SK-N-SH (cell line): ENCODE measurements at regions not wholly inside any gene's neighbourhood (a gene's known extent, or its start where the extent isn't known, plus 50 kb on each side); places are given as distances from the start of the nearest gene placed in this dataset.
"Not testable (repeated sequence)": the region's sequence is repeated elsewhere in the genome, so short reads cannot be mapped to it uniquely, and the experiment has no call there.

ENCODE experiments used
- CTCF ChIA-PET: fragments of 300-600, 350-600 bp; formaldehyde crosslinking; extraction: SDS; loops from one replicate; lab custom pipeline; 2021; lab: Yijun Ruan, JAX
- POLR2A ChIA-PET: fragments of 350-600 bp; sonication (Branson Sonifier 250); formaldehyde crosslinking; extraction: SDS; loops from one replicate; lab custom pipeline; 2020; ENCODE audit warnings: antibody characterized with exemption, inconsistent platforms; lab: Yijun Ruan, JAX
- DNase-seq: peaks from one replicate; pipeline ENCODE4 v3.0.0; 2012
- H2AFZ ChIP-seq: fragments of 200-600 bp; sonication (generic); 2 replicates; pipeline ENCODE4 v1.8.1; 2016; ENCODE audit warnings: antibody characterized with exemption, mild to moderate bottlenecking, low read depth
- H3F3A ChIP-seq: fragments of 200-600 bp; sonication (generic); replicated peaks from 2 replicates; pipeline ENCODE3; 2016; ENCODE audit warnings: antibody characterized with exemption, mild to moderate bottlenecking; ENCODE audit not compliant: insufficient read depth
- H3K27ac ChIP-seq, 2 experiments: fragments of 200-500 bp in 1 of 2; fragments of 200-600 bp in 1 of 2; sonication (Bioruptor generic) in 1 of 2; sonication (generic), shearing (Covaris generic) in 1 of 2; 2 replicates each; pipeline versions ENCODE4 v1.5.1 to v1.6.1; 2014 to 2016; ENCODE audit warnings: low read depth in 2 of 2, inconsistent platforms in 1 of 2, low read length in 1 of 2, mild to moderate bottlenecking in 1 of 2, mixed read lengths in 1 of 2
- H3K27me3 ChIP-seq: fragments of 200-600 bp; sonication (generic), shearing (Covaris generic); 2 replicates; pipeline ENCODE4 v1.6.1; 2016; ENCODE audit warnings: mixed run types; ENCODE audit not compliant: insufficient read depth
- H3K36me3 ChIP-seq, 2 experiments: fragments of 200-500 bp in 1 of 2; fragments of 200-600 bp in 1 of 2; sonication (Bioruptor generic) in 1 of 2; sonication (generic) in 1 of 2; replicated peaks in 1 of 2; 2 replicates each; pipeline versions ENCODE3 to v1.5.1; 2014 to 2016; ENCODE audit warnings: low read length in 1 of 2, mild to moderate bottlenecking in 1 of 2; ENCODE audit not compliant: insufficient read depth in 2 of 2, control insufficient read depth in 1 of 2
- H3K4me1 ChIP-seq, 2 experiments: fragments of 200-500 bp in 1 of 2; fragments of 200-600 bp in 1 of 2; sonication (Bioruptor generic) in 1 of 2; sonication (generic), shearing (Covaris generic) in 1 of 2; 2 replicates each; pipeline versions ENCODE4 v1.5.1 to v1.6.1; 2014 to 2016; ENCODE audit warnings: low read depth in 1 of 2, low read length in 1 of 2, mixed run types in 1 of 2; ENCODE audit not compliant: insufficient read depth in 2 of 2, control insufficient read depth in 1 of 2
- H3K4me2 ChIP-seq: fragments of 200-600 bp; sonication (generic), shearing (Covaris generic); 2 replicates; pipeline ENCODE4 v1.6.1; 2017; ENCODE audit warnings: mixed run types
- H3K4me3 ChIP-seq, 2 experiments: fragments of 200-500 bp in 1 of 2; fragments of 200-600 bp in 1 of 2; sonication (Bioruptor generic) in 1 of 2; sonication (generic), shearing (Covaris generic) in 1 of 2; 2 replicates each; pipeline versions ENCODE4 v1.5.1 to v1.8.1; 2014 to 2016; ENCODE audit warnings: low read depth in 2 of 2, inconsistent platforms in 1 of 2, low read length in 1 of 2, mild to moderate bottlenecking in 1 of 2, mixed read lengths in 1 of 2, moderate library complexity in 1 of 2
- H3K79me2 ChIP-seq: fragments of 200-600 bp; sonication (generic); 2 replicates; pipeline ENCODE4 v1.8.1; 2017; ENCODE audit warnings: mild to moderate bottlenecking; ENCODE audit not compliant: insufficient read depth
- H3K9ac ChIP-seq: fragments of 200-600 bp; sonication (generic); 2 replicates; pipeline ENCODE4 v1.6.1; 2017; ENCODE audit warnings: mixed run types
- H3K9me2 ChIP-seq: fragments of 200-600 bp; sonication (generic); 2 replicates; pipeline ENCODE4 v1.6.1; 2017; ENCODE audit warnings: mixed run types
- H3K9me3 ChIP-seq: fragments of 200-600 bp; sonication (generic); 2 replicates; pipeline ENCODE4 v1.6.1; 2017; ENCODE audit warnings: mixed run types, mild to moderate bottlenecking, moderate library complexity
- H4K20me1 ChIP-seq: fragments of 200-600 bp; sonication (generic); 2 replicates; pipeline ENCODE4 v1.6.1; 2017; ENCODE audit warnings: mild to moderate bottlenecking, mixed run types; ENCODE audit not compliant: insufficient read depth
- ELF1 ChIP-seq: IDR thresholded peaks from 2 replicates; pipeline ENCODE4 v1.4.0; 2012
- EZH2phosphoT487 ChIP-seq: fragments of 200-600 bp; sonication (generic); IDR thresholded peaks from 2 replicates; pipeline ENCODE4 v1.6.1; 2017; ENCODE audit warnings: low read depth, mixed run types, mild to moderate bottlenecking, antibody characterized with exemption, moderate library complexity, borderline replicate concordance
- GABPA ChIP-seq: IDR thresholded peaks from 2 replicates; pipeline ENCODE4 v1.4.0; 2012; ENCODE audit warnings: low read depth, mild to moderate bottlenecking
- NRF1 ChIP-seq: IDR thresholded peaks from 2 replicates; pipeline ENCODE4 v1.6.1; 2012; ENCODE audit warnings: low read depth, mild to moderate bottlenecking, low read length
- POLR2AphosphoS5 ChIP-seq: IDR thresholded peaks from 2 replicates; pipeline ENCODE4 v1.6.1; 2012; ENCODE audit warnings: low read depth, low read length
- RAD21 ChIP-seq: IDR thresholded peaks from 2 replicates; pipeline ENCODE4 v1.6.1; 2012; ENCODE audit warnings: mild to moderate bottlenecking, low read length
- RCOR1 ChIP-seq: fragments of 150-350 bp; IDR thresholded peaks from 2 replicates; pipeline ENCODE4 v1.6.1; 2017; ENCODE audit warnings: antibody characterized with exemption, low read length
- RFX5 ChIP-seq: IDR thresholded peaks from 2 replicates; pipeline ENCODE4 v1.6.1; 2012; ENCODE audit warnings: mild to moderate bottlenecking, improper control_type of control experiment, low read length
- SMC3 ChIP-seq: IDR thresholded peaks from 2 replicates; pipeline ENCODE4 v1.6.1; 2012; ENCODE audit warnings: low read depth, low read length, improper control_type of control experiment
- WGBS: methylation state at CpG from one replicate; pipeline ENCODE4 v1.1.6; 2017; ENCODE audit warnings: low lambda C conversion rate; 5-methylcytosine and 5-hydroxymethylcytosine counted together
- TF ChIP-seq, protein P1 (sequence below): IDR thresholded peaks from 2 replicates; pipeline ENCODE4 v1.4.0; 2012; ENCODE audit warnings: low read depth, borderline replicate concordance
- TF ChIP-seq, protein P2 (sequence below): fragments of 150-350 bp; IDR thresholded peaks from 2 replicates; pipeline ENCODE4 v1.6.1; 2017; ENCODE audit warnings: antibody characterized with exemption, low read length, low read depth, borderline replicate concordance

DNA sequence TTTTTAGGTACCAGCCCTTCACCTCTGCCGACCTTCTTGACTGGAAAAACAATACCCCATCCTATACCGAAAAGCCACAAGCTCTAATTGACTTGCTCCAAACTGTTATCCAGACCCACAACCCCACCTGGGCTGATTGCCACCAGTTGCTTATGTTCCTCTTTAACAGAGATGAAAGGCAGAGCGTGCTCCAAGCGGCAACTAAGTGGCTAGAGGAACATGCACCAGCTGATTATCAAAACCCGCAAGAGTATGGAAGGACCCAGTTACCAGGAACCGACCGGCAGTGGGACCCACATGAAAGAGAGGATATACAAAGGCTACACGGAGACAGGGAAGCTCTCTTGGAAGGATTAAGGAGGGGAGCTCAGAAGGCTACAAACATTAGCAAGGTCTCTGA lies 86.1 kb upstream of the TANC1 start:
- Histone ChIP-seq H3K4me2 (no peak overlapping the region), H3K27me3 (no peaks in the 10 kb centered on the region), H3K79me2 (no peaks in the 10 kb centered on the region), H3K9me2 (no peaks in the 10 kb centered on the region), H2AFZ (no peak overlapping the region), H3K36me3 (no peaks in the 10 kb centered on the region), H3K27ac (no peak overlapping the region), H3K4me1 (no peaks in the 10 kb centered on the region), H3F3A (no peaks in the 10 kb centered on the region), H4K20me1 (no peaks in the 10 kb centered on the region), H3K4me3 (no peak overlapping the region), H3K9me3 (no peaks in the 10 kb centered on the region), H3K9ac (no peak overlapping the region)
- ChIA-PET POLR2A (no interaction called here), CTCF (interaction anchor here (0.7 kb wide), 1 partner anchor 9 kb away, joined by 4 read pairs; no protein-coding TSS in a partner anchor)
- no peak for TF ChIP-seq RCOR1
- TF ChIP-seq SMC3: no peak
- TF ChIP-seq EZH2phosphoT487: no peak
- no peak for TF ChIP-seq NRF1
- TF ChIP-seq POLR2AphosphoS5: no peak
- TF ChIP-seq RAD21: no peak
- TF ChIP-seq, protein P1, sequence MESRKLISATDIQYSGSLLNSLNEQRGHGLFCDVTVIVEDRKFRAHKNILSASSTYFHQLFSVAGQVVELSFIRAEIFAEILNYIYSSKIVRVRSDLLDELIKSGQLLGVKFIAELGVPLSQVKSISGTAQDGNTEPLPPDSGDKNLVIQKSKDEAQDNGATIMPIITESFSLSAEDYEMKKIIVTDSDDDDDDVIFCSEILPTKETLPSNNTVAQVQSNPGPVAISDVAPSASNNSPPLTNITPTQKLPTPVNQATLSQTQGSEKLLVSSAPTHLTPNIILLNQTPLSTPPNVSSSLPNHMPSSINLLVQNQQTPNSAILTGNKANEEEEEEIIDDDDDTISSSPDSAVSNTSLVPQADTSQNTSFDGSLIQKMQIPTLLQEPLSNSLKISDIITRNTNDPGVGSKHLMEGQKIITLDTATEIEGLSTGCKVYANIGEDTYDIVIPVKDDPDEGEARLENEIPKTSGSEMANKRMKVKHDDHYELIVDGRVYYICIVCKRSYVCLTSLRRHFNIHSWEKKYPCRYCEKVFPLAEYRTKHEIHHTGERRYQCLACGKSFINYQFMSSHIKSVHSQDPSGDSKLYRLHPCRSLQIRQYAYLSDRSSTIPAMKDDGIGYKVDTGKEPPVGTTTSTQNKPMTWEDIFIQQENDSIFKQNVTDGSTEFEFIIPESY: no peak
- TF ChIP-seq RFX5: no peak
- TF ChIP-seq ELF1: no peak
- no peak for TF ChIP-seq GABPA
- TF ChIP-seq, protein P2, sequence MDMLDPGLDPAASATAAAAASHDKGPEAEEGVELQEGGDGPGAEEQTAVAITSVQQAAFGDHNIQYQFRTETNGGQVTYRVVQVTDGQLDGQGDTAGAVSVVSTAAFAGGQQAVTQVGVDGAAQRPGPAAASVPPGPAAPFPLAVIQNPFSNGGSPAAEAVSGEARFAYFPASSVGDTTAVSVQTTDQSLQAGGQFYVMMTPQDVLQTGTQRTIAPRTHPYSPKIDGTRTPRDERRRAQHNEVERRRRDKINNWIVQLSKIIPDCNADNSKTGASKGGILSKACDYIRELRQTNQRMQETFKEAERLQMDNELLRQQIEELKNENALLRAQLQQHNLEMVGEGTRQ: no peak
- DNase-seq: no peak
- 86% methylated on average over 8 of the region's 8 CpGs for WGBS

DNA sequence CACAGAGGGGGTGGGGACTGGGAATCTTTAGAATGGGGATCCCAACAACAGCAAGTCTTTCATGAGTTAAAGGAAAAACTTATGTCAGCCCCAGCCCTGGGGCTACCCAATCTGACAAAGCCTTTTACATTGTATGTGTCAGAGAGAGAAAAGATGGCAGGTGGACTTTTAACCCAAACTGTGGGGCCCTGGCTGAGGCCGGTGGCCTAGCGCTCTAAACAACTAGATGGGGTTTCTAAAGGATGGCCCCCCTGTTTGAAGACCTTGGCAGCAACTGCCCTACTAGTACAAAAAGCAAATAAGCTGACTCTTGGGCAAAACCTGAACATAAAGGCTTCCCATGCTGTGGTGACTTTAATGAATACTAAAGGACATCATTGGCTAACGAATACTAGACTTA lies 83.9 kb upstream of the TANC1 start:
- 79% methylated on average over 3 of the region's 3 CpGs for WGBS
- H3K4me1 ChIP-seq, H3K79me2 ChIP-seq, POLR2A ChIA-PET, DNase-seq, H3K9me2 ChIP-seq, H2AFZ ChIP-seq, H3K27me3 ChIP-seq, H3K36me3 ChIP-seq, H3K27ac ChIP-seq, H3K4me3 ChIP-seq, H3F3A ChIP-seq, H4K20me1 ChIP-seq, H3K4me2 ChIP-seq, H3K9ac ChIP-seq, H3K9me3 ChIP-seq: not testable (repeated sequence)
- CTCF ChIA-PET: interaction anchor here (0.6 kb wide), 1 partner anchor 647 kb away, joined by 4 read pairs; no protein-coding TSS in a partner anchor
